Neuronal stem cell (in vitro differentiated cells): ENCODE measurements at regions not wholly inside any gene's neighbourhood (a gene's known extent, or its start where the extent isn't known, plus 50 kb on each side); places are given as distances from the start of the nearest gene placed in this dataset.

Source experiments
- DNase-seq: peaks from one replicate; pipeline ENCODE4 v3.0.0-alpha.2; 2013; ENCODE audit warnings: low spot score
- H2AFZ ChIP-seq: one replicate; pipeline ENCODE4 v1.6.1; 2013; ENCODE audit warnings: mild to moderate bottlenecking, low read length, inconsistent platforms
- H2AK5ac ChIP-seq: 2 replicates; pipeline ENCODE4 v1.6.1; 2013; ENCODE audit warnings: low read depth, mild to moderate bottlenecking, inconsistent platforms, low read length, moderate library complexity, mixed read lengths
- H2BK120ac ChIP-seq: 2 replicates; pipeline ENCODE4 v1.6.1; 2013; ENCODE audit warnings: low read depth, mild to moderate bottlenecking, inconsistent platforms, low read length, moderate library complexity, mixed read lengths
- H2BK12ac ChIP-seq: one replicate; pipeline ENCODE4 v1.6.1; 2013; ENCODE audit warnings: low read length, inconsistent platforms
- H2BK15ac ChIP-seq: 2 replicates; pipeline ENCODE4 v1.6.1; 2013; ENCODE audit warnings: mild to moderate bottlenecking, low read length, inconsistent platforms, mixed read lengths
- H2BK5ac ChIP-seq: one replicate; pipeline ENCODE4 v1.6.1; 2013; ENCODE audit warnings: inconsistent platforms, mild to moderate bottlenecking, low read length, moderate library complexity
- H3K14ac ChIP-seq: one replicate; pipeline ENCODE4 v1.6.1; 2013; ENCODE audit warnings: low read length, inconsistent platforms
- H3K18ac ChIP-seq: 2 replicates; pipeline ENCODE4 v1.6.1; 2013; ENCODE audit warnings: low read length, inconsistent platforms
- H3K23ac ChIP-seq: 2 replicates; pipeline ENCODE4 v1.6.1; 2013; ENCODE audit warnings: low read depth, mild to moderate bottlenecking, mixed read lengths, low read length, inconsistent platforms; ENCODE audit not compliant: poor library complexity
- H3K27ac ChIP-seq: replicated peaks from 3 replicates; pipeline ENCODE4 v1.5.1; 2013; ENCODE audit warnings: low read length, inconsistent platforms
- H3K27me3 ChIP-seq, 3 experiments: 2 replicates each; pipeline ENCODE4 v1.6.1; 2013; ENCODE audit warnings: low read length in 3 of 3, mild to moderate bottlenecking in 2 of 3, inconsistent platforms in 1 of 3, low read depth in 1 of 3, mixed read lengths in 1 of 3, moderate library complexity in 1 of 3; ENCODE audit not compliant: control insufficient read depth in 3 of 3, insufficient read depth in 3 of 3
- H3K36me3 ChIP-seq, 2 donors: replicated peaks in 1 of 2; 2 replicates each; pipeline ENCODE4 v1.6.1; 2013; ENCODE audit warnings: low read length in 2 of 2; ENCODE audit not compliant: control insufficient read depth in 2 of 2, insufficient read depth in 2 of 2
- H3K4ac ChIP-seq: 2 replicates; pipeline ENCODE4 v1.6.1; 2013; ENCODE audit warnings: inconsistent platforms, mild to moderate bottlenecking, low read length, moderate library complexity
- H3K4me1 ChIP-seq, 2 donors: 1 replicate in 1 of 2; 2 replicates in 1 of 2; pipeline ENCODE4 v1.6.1; 2013; ENCODE audit warnings: low read length in 2 of 2, low read depth in 1 of 2; ENCODE audit not compliant: control insufficient read depth in 2 of 2, insufficient read depth in 1 of 2
- H3K4me2 ChIP-seq: one replicate; pipeline ENCODE4 v1.6.1; 2013; ENCODE audit warnings: mild to moderate bottlenecking, low read length, inconsistent platforms; ENCODE audit not compliant: insufficient read depth, poor library complexity, severe bottlenecking
- H3K4me3 ChIP-seq, 2 donors: 2 replicates each; pipeline ENCODE4 v1.5.1; 2013; ENCODE audit warnings: low read length in 2 of 2, mild to moderate bottlenecking in 2 of 2, inconsistent platforms in 1 of 2, moderate library complexity in 1 of 2
- H3K79me1 ChIP-seq: one replicate; pipeline ENCODE4 v1.6.1; 2013; ENCODE audit warnings: low read depth, mild to moderate bottlenecking, inconsistent platforms, low read length, moderate library complexity
- H3K9ac ChIP-seq: one replicate; pipeline ENCODE4 v1.6.1; 2013; ENCODE audit warnings: mild to moderate bottlenecking, low read depth, low read length, inconsistent platforms; ENCODE audit not compliant: poor library complexity
- H3K9me3 ChIP-seq, 2 donors: replicated peaks in 1 of 2; 2 replicates each; pipeline versions ENCODE3 to v1.6.1; 2013; ENCODE audit warnings: low read length in 2 of 2, mild to moderate bottlenecking in 2 of 2, inconsistent platforms in 1 of 2, low read depth in 1 of 2, mixed read lengths in 1 of 2, moderate library complexity in 1 of 2; ENCODE audit not compliant: control insufficient read depth in 2 of 2, insufficient read depth in 1 of 2
- H4K8ac ChIP-seq: one replicate; pipeline ENCODE4 v1.6.1; 2013; ENCODE audit warnings: low read depth, mild to moderate bottlenecking, inconsistent platforms, low read length, moderate library complexity
- H4K91ac ChIP-seq: one replicate; pipeline ENCODE4 v1.6.1; 2013; ENCODE audit warnings: low read length, low read depth, mild to moderate bottlenecking, inconsistent platforms; ENCODE audit not compliant: poor library complexity
- WGBS, 2 donors: extraction: QIAGEN DNeasy Blood & Tissue Kit; methylation state at CpG; one replicate each; pipeline ENCODE4 v1.1.7; 2013; ENCODE audit warnings: missing lambda C conversion rate in 2 of 2, mixed read lengths in 1 of 2; ENCODE audit not compliant: insufficient read length in 2 of 2, insufficient replicate concordance in 1 of 2; ENCODE audit errors: extremely low coverage in 2 of 2; 5-methylcytosine and 5-hydroxymethylcytosine counted together

DNA sequence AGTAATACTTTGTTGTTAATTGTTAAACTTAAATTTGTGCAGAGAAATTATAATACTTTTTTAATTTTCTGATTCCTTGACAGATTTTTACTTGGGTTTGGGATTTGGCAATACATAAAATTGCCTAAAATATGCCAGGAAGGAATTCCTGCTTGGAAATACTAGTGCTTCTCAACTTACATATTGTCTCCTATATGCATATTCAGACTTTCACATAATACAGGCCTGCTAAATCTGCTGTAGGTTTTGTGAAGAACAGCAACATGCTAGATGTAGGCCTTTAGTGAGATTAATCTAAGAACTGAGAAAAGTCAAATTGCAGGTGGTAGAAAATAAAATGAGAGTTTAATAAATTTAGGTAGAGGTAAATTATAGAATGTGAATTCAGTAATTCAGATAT is 468.5 kb upstream of the MIS18BP1 start:
- H2BK120ac ChIP-seq, result no peak overlapping the region
- no peak overlapping the region for H2BK5ac ChIP-seq
- H3K23ac ChIP-seq, result no peak overlapping the region
- no peak overlapping the region for H4K8ac ChIP-seq
- no peak overlapping the region for H2AFZ ChIP-seq
- no peak for DNase-seq
- H2BK15ac ChIP-seq, result no peak overlapping the region
- H3K27ac ChIP-seq, result no peak overlapping the region
- H3K18ac ChIP-seq, result no peak overlapping the region
- H3K79me1 ChIP-seq, result no peaks in the 10 kb centered on the region
- H3K4ac ChIP-seq, result no peak overlapping the region
- H3K4me2 ChIP-seq, result no peak overlapping the region
- no peak overlapping the region for H3K9ac ChIP-seq
- H3K14ac ChIP-seq, result no peak overlapping the region
- no peak overlapping the region for H3K4me3 ChIP-seq
- H3K27me3 ChIP-seq, result no peaks in the 10 kb centered on the region
- H4K91ac ChIP-seq, result no peak overlapping the region
- H3K4me1 ChIP-seq, result no peaks in the 10 kb centered on the region
- no peak overlapping the region for H2AK5ac ChIP-seq
- H3K36me3 ChIP-seq, result no peaks in the 10 kb centered on the region
- no peaks in the 10 kb centered on the region for H3K9me3 ChIP-seq
- no peak overlapping the region for H2BK12ac ChIP-seq

DNA sequence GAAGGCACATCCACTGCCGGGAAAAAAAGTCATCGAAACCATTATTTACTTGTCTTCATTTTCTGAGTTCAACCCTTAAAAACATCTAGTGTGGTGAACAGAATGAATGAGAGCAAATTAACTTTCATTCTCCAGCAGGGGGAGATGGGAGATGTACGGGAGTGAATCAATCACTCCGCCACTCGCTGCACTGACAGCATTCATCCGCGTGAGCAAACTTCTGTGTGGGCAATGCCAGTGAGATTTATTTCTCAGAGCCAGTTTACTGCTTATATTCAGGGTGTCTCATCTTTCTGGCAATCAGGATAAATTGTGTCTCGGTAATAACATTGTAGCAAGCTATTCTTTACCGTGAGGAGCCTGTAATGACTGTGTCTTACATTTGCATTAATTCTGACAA is 463.6 kb upstream of the MIS18BP1 start:
- no peak for DNase-seq
- no CpG with 5 or more reads among the region's 9 CpGs for WGBS, 2 donors

GRCh38 chr14:45715946-45716345 is 462.9 kb upstream of the MIS18BP1 start:
- no peak for DNase-seq
- H3K18ac ChIP-seq, result no peak overlapping the region
- H3K79me1 ChIP-seq, result no peaks in the 10 kb centered on the region
- no CpG with 5 or more reads among the region's 1 CpG for WGBS, 2 donors
- H4K91ac ChIP-seq, result no peak overlapping the region
- no peak overlapping the region for H3K4me2 ChIP-seq
- no peaks in the 10 kb centered on the region for H3K4me1 ChIP-seq
- H3K27me3 ChIP-seq, result no peaks in the 10 kb centered on the region
- H3K9ac ChIP-seq, result no peak overlapping the region
- no peak overlapping the region for H3K4me3 ChIP-seq
- H2BK12ac ChIP-seq, result no peak overlapping the region
- H3K4ac ChIP-seq, result no peak overlapping the region
- no peak overlapping the region for H2AK5ac ChIP-seq
- no peak overlapping the region for H3K23ac ChIP-seq
- H2BK5ac ChIP-seq, result no peak overlapping the region
- no peaks in the 10 kb centered on the region for H3K9me3 ChIP-seq
- no peaks in the 10 kb centered on the region for H3K36me3 ChIP-seq
- H3K14ac ChIP-seq, result no peak overlapping the region
- no peak overlapping the region for H4K8ac ChIP-seq
- H2BK120ac ChIP-seq, result no peak overlapping the region
- no peak overlapping the region for H2BK15ac ChIP-seq
- H3K27ac ChIP-seq, result no peak overlapping the region
- H2AFZ ChIP-seq, result no peak overlapping the region

More for the DNA sequence above, 463.6 kb upstream of the MIS18BP1 start:
- no peak overlapping the region for H3K14ac ChIP-seq
- no peak overlapping the region for H2BK5ac ChIP-seq
- no peaks in the 10 kb centered on the region for H3K79me1 ChIP-seq
- no peak overlapping the region for H2AK5ac ChIP-seq
- H3K27me3 ChIP-seq, result no peaks in the 10 kb centered on the region
- H2BK120ac ChIP-seq, result no peak overlapping the region
- no peak overlapping the region for H3K18ac ChIP-seq
- no peak overlapping the region for H3K4ac ChIP-seq
- H4K8ac ChIP-seq, result no peak overlapping the region
- H3K23ac ChIP-seq, result no peak overlapping the region
- no peak overlapping the region for H3K9ac ChIP-seq
- no peak overlapping the region for H2AFZ ChIP-seq
- no peak overlapping the region for H3K4me2 ChIP-seq
- no peaks in the 10 kb centered on the region for H3K9me3 ChIP-seq
- no peak overlapping the region for H2BK15ac ChIP-seq
- H3K27ac ChIP-seq, result no peak overlapping the region
- no peak overlapping the region for H4K91ac ChIP-seq
- no peak overlapping the region for H2BK12ac ChIP-seq
- no peak overlapping the region for H3K4me3 ChIP-seq
- no peaks in the 10 kb centered on the region for H3K4me1 ChIP-seq
- H3K36me3 ChIP-seq, result no peaks in the 10 kb centered on the region

- Histone ChIP-seq H3K79me1 (no peaks in the 10 kb centered on the region), H3K27ac (no peak overlapping the region), H3K4me1 (no peaks in the 10 kb centered on the region), H3K4me3 (no peak overlapping the region), H3K23ac (no peak overlapping the region), H3K14ac (no peak overlapping the region), H3K9ac (no peak overlapping the region), H2AFZ (no peak overlapping the region), H2BK120ac (no peak overlapping the region), H3K27me3 (no peaks in the 10 kb centered on the region), H3K18ac (no peak overlapping the region), H2BK15ac (no peak overlapping the region), H3K36me3 (no peaks in the 10 kb centered on the region), H2BK12ac (no peak overlapping the region), H2AK5ac (no peak overlapping the region), H2BK5ac (no peak overlapping the region), H3K9me3 (no peaks in the 10 kb centered on the region), H4K8ac (no peak overlapping the region), H3K4ac (no peak overlapping the region), H4K91ac (no peak overlapping the region), H3K4me2 (no peak overlapping the region)
- no peak for DNase-seq
- WGBS, 2 donors, result no CpG with 5 or more reads among the region's 4 CpGs
Measured at GRCh38 chr14:45709541-45709940, 456.5 kb upstream of the MIS18BP1 start.
